GM19043 (cell line): ENCODE measurements at regions not wholly inside any gene's neighbourhood (a gene's known extent, or its start where the extent isn't known, plus 50 kb on each side); places are given as distances from the start of the nearest gene placed in this dataset.
"Not testable (repeated sequence)": the region's sequence is repeated elsewhere in the genome, so short reads cannot be mapped to it uniquely, and the experiment has no call there.

ENCODE experiments used
- ATAC-seq: cut with Tn5 transposase; IDR thresholded peaks from one replicate; pipeline ENCODE4 v1.9.1; 2021; ENCODE audit warnings: low read depth; ENCODE audit not compliant: unreplicated experiment

- ATAC-seq: no peak
Measured at GRCh38 chr20:30811885-30812671, 445.4 kb upstream of the DEFB115 start.

GRCh38 chr20:30812739-30813411 lies 444.6 kb upstream of the DEFB115 start:
- ATAC-seq: no peak

- not testable (repeated sequence) for ATAC-seq
Measured at GRCh38 chr20:30813412-30814311, 443.8 kb upstream of the DEFB115 start.

- not testable (repeated sequence) for ATAC-seq
Measured at GRCh38 chr20:30814312-30814639, 443.2 kb upstream of the DEFB115 start.

GRCh38 chr20:30815027-30815576 lies 442.4 kb upstream of the DEFB115 start:
- ATAC-seq: not testable (repeated sequence)

- ATAC-seq: no peak
Measured at GRCh38 chr20:30815577-30816181, 441.8 kb upstream of the DEFB115 start.

- ATAC-seq: peak; percentile 64
Measured at GRCh38 chr20:30816182-30816645, 441.2 kb upstream of the DEFB115 start.

GRCh38 chr20:30821615-30822014 lies 435.8 kb upstream of the DEFB115 start:
- not testable (repeated sequence) for ATAC-seq

- ATAC-seq: not testable (repeated sequence)
Measured at GRCh38 chr20:30824666-30825065, 432.8 kb upstream of the DEFB115 start.

- ATAC-seq: not testable (repeated sequence)
Measured at GRCh38 chr20:30845923-30846322, 411.5 kb upstream of the DEFB115 start.

GRCh38 chr20:30868271-30868670 lies 389.2 kb upstream of the DEFB115 start:
- ATAC-seq: not testable (repeated sequence)

GRCh38 chr20:30871127-30871526 lies 386.3 kb upstream of the DEFB115 start:
- ATAC-seq: not testable (repeated sequence)

GRCh38 chr20:30872252-30872651 lies 385.2 kb upstream of the DEFB115 start:
- not testable (repeated sequence) for ATAC-seq

GRCh38 chr20:30875868-30876267 lies 381.6 kb upstream of the DEFB115 start:
- ATAC-seq: not testable (repeated sequence)

- not testable (repeated sequence) for ATAC-seq
Measured at GRCh38 chr20:30891400-30891799, 366.1 kb upstream of the DEFB115 start.

GRCh38 chr20:30892541-30893345 lies 364.7 kb upstream of the DEFB115 start:
- ATAC-seq: no peak

- ATAC-seq: not testable (repeated sequence)
Measured at GRCh38 chr20:30893346-30894314, 363.8 kb upstream of the DEFB115 start.

GRCh38 chr20:30894707-30895353 lies 362.6 kb upstream of the DEFB115 start:
- ATAC-seq: not testable (repeated sequence)
